ENCODE measurements at regions not wholly inside any gene's neighbourhood (a gene's known extent, or its start where the extent isn't known, plus 50 kb on each side); places are given as distances from the start of the nearest gene placed in this dataset.

GRCh38 chr7:34396437-34397064 is 261.5 kb upstream of the NPSR1 start:
- Histone ChIP-seq H3K4me3 (ENCODE audit: low read depth, low read length) (no peak overlapping the region), H3K36me3 (ENCODE audit: control insufficient read depth, insufficient read depth, low read length) (no peaks in the 10 kb centered on the region), H3K9me3 (no peaks in the 10 kb centered on the region), H3K4me1 (no peaks in the 10 kb centered on the region), H3K27me3 (replicated peaks; ENCODE audit: control insufficient read depth, insufficient read depth, low read length) (no peaks in the 10 kb centered on the region)
- intact Hi-C loops (cut with micrococcal nuclease; ENCODE audit: unreplicated experiment) = no loop called here
- no peak overlapping the region for H3K27ac Mint-ChIP-seq (ENCODE audit: unreplicated experiment)
- H3K4me3 Mint-ChIP-seq (ENCODE audit: unreplicated experiment) = no peak overlapping the region
- CTCF ChIA-PET = no interaction called here
- BruUV-seq (replicated peaks) = no TSS peak
- no peaks in the 10 kb centered on the region for H3K9me3 Mint-ChIP-seq (ENCODE audit: unreplicated experiment)
- DNase-seq = no peak
- POLR2A ChIA-PET = no interaction called here
- H3K36me3 Mint-ChIP-seq (ENCODE audit: insufficient read depth, unreplicated experiment) = no peaks in the 10 kb centered on the region
- no peak for TF ChIP-seq CTCF (IDR thresholded peaks at IDR 0.05; ENCODE audit: insufficient read depth in 1 of 2, low read depth in 1 of 2, low read length in 1 of 2, severe bottlenecking in 1 of 2, unreplicated experiment in 1 of 2)
- H3K27me3 Mint-ChIP-seq (ENCODE audit: insufficient read depth, unreplicated experiment) = no peaks in the 10 kb centered on the region
- no peaks in the 10 kb centered on the region for H3K4me1 Mint-ChIP-seq (ENCODE audit: low read depth, unreplicated experiment)

GRCh38 chr7:34401776-34402175 is 256.2 kb upstream of the NPSR1 start:
- CTCF ChIA-PET = no interaction called here
- BruUV-seq (replicated peaks) = no TSS peak
- no peak overlapping the region for H3K4me3 Mint-ChIP-seq (ENCODE audit: unreplicated experiment)
- H3K9me3 Mint-ChIP-seq (ENCODE audit: unreplicated experiment) = no peaks in the 10 kb centered on the region
- TF ChIP-seq CTCF (IDR thresholded peaks at IDR 0.05; ENCODE audit: insufficient read depth in 1 of 2, low read depth in 1 of 2, low read length in 1 of 2, severe bottlenecking in 1 of 2, unreplicated experiment in 1 of 2) = no peak
- intact Hi-C loops (cut with micrococcal nuclease; ENCODE audit: unreplicated experiment) = no loop called here
- Histone ChIP-seq H3K9me3 (no peaks in the 10 kb centered on the region), H3K36me3 (ENCODE audit: control insufficient read depth, insufficient read depth, low read length) (no peaks in the 10 kb centered on the region), H3K27me3 (replicated peaks; ENCODE audit: control insufficient read depth, insufficient read depth, low read length) (no peaks in the 10 kb centered on the region), H3K4me3 (ENCODE audit: low read depth, low read length) (no peak overlapping the region), H3K4me1 (no peaks in the 10 kb centered on the region)
- no peaks in the 10 kb centered on the region for H3K27me3 Mint-ChIP-seq (ENCODE audit: insufficient read depth, unreplicated experiment)
- H3K36me3 Mint-ChIP-seq (ENCODE audit: insufficient read depth, unreplicated experiment) = no peaks in the 10 kb centered on the region
- no peak overlapping the region for H3K27ac Mint-ChIP-seq (ENCODE audit: unreplicated experiment)
- H3K4me1 Mint-ChIP-seq (ENCODE audit: low read depth, unreplicated experiment) = no peaks in the 10 kb centered on the region
- DNase-seq = no peak
- POLR2A ChIA-PET = no interaction called here

GRCh38 chr7:34406848-34407530 is 251.0 kb upstream of the NPSR1 start:
- Histone ChIP-seq H3K36me3 (ENCODE audit: control insufficient read depth, insufficient read depth, low read length) (no peaks in the 10 kb centered on the region), H3K27me3 (replicated peaks; ENCODE audit: control insufficient read depth, insufficient read depth, low read length) (no peaks in the 10 kb centered on the region), H3K4me1 (no peaks in the 10 kb centered on the region), H3K9me3 (no peaks in the 10 kb centered on the region), H3K4me3 (ENCODE audit: low read depth, low read length) (no peak overlapping the region)
- Mint-ChIP-seq H3K4me1 (ENCODE audit: low read depth, unreplicated experiment) (no peaks in the 10 kb centered on the region), H3K36me3 (ENCODE audit: insufficient read depth, unreplicated experiment) (no peaks in the 10 kb centered on the region), H3K4me3 (ENCODE audit: unreplicated experiment) (no peak overlapping the region), H3K27me3 (ENCODE audit: insufficient read depth, unreplicated experiment) (no peaks in the 10 kb centered on the region), H3K9me3 (ENCODE audit: unreplicated experiment) (no peaks in the 10 kb centered on the region), H3K27ac (ENCODE audit: unreplicated experiment) (no peak overlapping the region)
- no peak for TF ChIP-seq CTCF (IDR thresholded peaks at IDR 0.05; ENCODE audit: insufficient read depth in 1 of 2, low read depth in 1 of 2, low read length in 1 of 2, severe bottlenecking in 1 of 2, unreplicated experiment in 1 of 2)
- intact Hi-C loops (cut with micrococcal nuclease; ENCODE audit: unreplicated experiment) = no loop called here
- ChIA-PET CTCF (no interaction called here), POLR2A (no interaction called here)
- BruUV-seq (replicated peaks) = no TSS peak
- no peak for DNase-seq
